Ishikawa (cell line): ENCODE measurements at regions not wholly inside any gene's neighbourhood (a gene's known extent, or its start where the extent isn't known, plus 50 kb on each side); places are given as distances from the start of the nearest gene placed in this dataset.

Experiments used
- CEBPB ChIP-seq: IDR thresholded peaks from 2 replicates; pipeline ENCODE4 v1.6.1; 2012
- CREB1 ChIP-seq: IDR thresholded peaks from 2 replicates; pipeline ENCODE4 v1.6.1; 2012; ENCODE audit warnings: low read depth
- EGR1 ChIP-seq: IDR thresholded peaks from 2 replicates; pipeline ENCODE4 v1.6.1; 2012
- EP300 ChIP-seq: IDR thresholded peaks from 2 replicates; pipeline ENCODE4 v1.6.1; 2012; ENCODE audit warnings: borderline replicate concordance
- FOXM1 ChIP-seq: IDR thresholded peaks from 2 replicates; pipeline ENCODE4 v1.6.1; 2012; ENCODE audit warnings: low read depth, borderline replicate concordance
- NFIC ChIP-seq: IDR thresholded peaks from 2 replicates; pipeline ENCODE4 v1.6.1; 2012
- RAD21 ChIP-seq: IDR thresholded peaks from 2 replicates; pipeline ENCODE4 v1.6.1; 2012; ENCODE audit warnings: low read depth
- TAF1 ChIP-seq: IDR thresholded peaks from 2 replicates; pipeline ENCODE4 v1.6.1; 2012; ENCODE audit warnings: low read depth, mild to moderate bottlenecking
- TCF12 ChIP-seq: IDR thresholded peaks from 2 replicates; pipeline ENCODE4 v1.6.1; 2012; ENCODE audit warnings: low read depth
- TEAD4 ChIP-seq: IDR thresholded peaks from 2 replicates; pipeline ENCODE4 v1.6.1; 2012
- YY1 ChIP-seq: IDR thresholded peaks from 2 replicates; pipeline ENCODE4 v1.6.1; 2012; ENCODE audit warnings: low read depth
- ZBTB7A ChIP-seq: IDR thresholded peaks from 2 replicates; pipeline ENCODE4 v1.6.1; 2012; ENCODE audit warnings: low read depth
- TF ChIP-seq, protein P1 (sequence below): IDR thresholded peaks from 2 replicates; pipeline ENCODE4 v1.6.1; 2012
- TF ChIP-seq, protein P2 (sequence below): IDR thresholded peaks from 2 replicates; pipeline ENCODE4 v1.6.1; 2012; ENCODE audit warnings: low read depth, mild to moderate bottlenecking
- TF ChIP-seq, protein P3 (sequence below): IDR thresholded peaks from 2 replicates; pipeline ENCODE4 v1.6.1; 2012

DNA sequence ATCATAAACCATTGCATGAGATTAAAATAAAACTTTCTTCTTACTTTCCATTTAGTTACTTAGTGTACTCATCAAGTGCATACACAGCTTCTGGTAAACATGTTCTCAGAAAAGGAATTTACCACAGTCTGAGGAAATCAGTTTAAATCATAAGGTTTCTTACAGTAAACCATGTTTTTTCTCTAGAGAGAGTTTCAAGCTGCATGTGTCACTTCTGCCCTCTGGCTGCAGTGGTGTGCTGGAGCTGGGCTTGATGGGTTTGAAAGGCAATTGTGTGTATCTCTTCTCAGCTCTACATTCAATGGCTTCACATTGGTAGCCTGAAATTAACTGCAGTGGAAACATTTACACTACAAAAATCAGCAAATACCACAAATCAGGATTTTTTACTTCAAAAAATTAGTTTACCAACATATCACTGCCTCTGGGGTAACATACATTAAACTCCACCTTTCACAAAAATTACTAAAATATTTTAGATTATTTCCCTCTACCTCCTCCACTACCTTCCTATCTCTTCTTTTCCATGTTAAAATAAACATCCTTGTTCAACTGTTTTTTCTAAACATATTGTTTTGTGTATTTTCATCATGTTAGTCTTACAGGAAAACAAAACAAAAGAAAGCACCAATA lies 414.3 kb downstream of the ANXA1 start:
- TF ChIP-seq RAD21 (peak; percentile 79), TCF12 (no peak), TAF1 (no peak), ZBTB7A (no peak), FOXM1 (no peak)
- TF ChIP-seq, protein P1, sequence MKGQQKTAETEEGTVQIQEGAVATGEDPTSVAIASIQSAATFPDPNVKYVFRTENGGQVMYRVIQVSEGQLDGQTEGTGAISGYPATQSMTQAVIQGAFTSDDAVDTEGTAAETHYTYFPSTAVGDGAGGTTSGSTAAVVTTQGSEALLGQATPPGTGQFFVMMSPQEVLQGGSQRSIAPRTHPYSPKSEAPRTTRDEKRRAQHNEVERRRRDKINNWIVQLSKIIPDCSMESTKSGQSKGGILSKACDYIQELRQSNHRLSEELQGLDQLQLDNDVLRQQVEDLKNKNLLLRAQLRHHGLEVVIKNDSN: no peak
- TF ChIP-seq, protein P2, sequence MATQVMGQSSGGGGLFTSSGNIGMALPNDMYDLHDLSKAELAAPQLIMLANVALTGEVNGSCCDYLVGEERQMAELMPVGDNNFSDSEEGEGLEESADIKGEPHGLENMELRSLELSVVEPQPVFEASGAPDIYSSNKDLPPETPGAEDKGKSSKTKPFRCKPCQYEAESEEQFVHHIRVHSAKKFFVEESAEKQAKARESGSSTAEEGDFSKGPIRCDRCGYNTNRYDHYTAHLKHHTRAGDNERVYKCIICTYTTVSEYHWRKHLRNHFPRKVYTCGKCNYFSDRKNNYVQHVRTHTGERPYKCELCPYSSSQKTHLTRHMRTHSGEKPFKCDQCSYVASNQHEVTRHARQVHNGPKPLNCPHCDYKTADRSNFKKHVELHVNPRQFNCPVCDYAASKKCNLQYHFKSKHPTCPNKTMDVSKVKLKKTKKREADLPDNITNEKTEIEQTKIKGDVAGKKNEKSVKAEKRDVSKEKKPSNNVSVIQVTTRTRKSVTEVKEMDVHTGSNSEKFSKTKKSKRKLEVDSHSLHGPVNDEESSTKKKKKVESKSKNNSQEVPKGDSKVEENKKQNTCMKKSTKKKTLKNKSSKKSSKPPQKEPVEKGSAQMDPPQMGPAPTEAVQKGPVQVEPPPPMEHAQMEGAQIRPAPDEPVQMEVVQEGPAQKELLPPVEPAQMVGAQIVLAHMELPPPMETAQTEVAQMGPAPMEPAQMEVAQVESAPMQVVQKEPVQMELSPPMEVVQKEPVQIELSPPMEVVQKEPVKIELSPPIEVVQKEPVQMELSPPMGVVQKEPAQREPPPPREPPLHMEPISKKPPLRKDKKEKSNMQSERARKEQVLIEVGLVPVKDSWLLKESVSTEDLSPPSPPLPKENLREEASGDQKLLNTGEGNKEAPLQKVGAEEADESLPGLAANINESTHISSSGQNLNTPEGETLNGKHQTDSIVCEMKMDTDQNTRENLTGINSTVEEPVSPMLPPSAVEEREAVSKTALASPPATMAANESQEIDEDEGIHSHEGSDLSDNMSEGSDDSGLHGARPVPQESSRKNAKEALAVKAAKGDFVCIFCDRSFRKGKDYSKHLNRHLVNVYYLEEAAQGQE: no peak

DNA sequence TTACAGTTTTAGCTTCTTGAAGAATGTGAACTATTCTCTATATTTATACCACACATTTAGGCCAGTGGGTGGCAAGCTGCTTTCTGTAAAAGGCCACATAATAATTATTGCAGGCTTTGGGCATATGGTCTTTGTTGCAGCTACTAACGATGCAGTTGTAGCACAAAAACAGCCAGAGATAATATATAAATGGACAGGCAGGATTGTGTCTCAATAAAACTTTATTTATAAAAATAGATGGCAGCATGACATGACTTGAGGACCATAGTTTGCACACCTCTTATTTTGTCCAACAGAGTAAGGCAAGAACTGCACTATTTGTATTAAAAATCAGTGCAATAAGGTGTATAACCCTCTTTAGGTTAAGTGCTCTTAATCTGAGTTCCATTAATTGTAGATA lies 415.0 kb downstream of the ANXA1 start:
- no peak for TF ChIP-seq YY1

DNA sequence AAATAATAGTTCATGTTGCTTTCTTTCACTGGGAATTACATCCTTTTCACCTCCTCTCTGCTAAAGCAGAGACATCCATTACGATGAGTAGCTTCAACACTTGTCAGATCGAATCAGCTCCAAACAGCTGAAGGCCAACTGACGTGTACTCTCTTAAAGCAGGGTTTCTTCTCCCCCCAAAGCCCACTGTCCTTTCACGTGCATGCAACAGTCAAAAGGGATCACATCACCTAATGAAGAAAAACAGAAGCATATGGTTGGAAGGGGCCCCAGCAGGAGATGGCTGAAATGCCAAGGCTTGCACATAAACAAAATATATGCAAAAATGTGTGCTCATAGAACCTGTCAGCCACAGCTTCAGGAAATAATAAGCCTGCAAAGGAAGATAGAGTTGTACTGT lies 421.6 kb downstream of the ANXA1 start:
- TF ChIP-seq, protein P1: no peak
- TF ChIP-seq CEBPB (no peak), EP300 (no peak), TCF12 (no peak), ZBTB7A (no peak), NFIC (no peak), EGR1 (no peak), RAD21 (no peak), TEAD4 (no peak), CREB1 (no peak), TAF1 (no peak), FOXM1 (no peak)
- TF ChIP-seq, protein P3, sequence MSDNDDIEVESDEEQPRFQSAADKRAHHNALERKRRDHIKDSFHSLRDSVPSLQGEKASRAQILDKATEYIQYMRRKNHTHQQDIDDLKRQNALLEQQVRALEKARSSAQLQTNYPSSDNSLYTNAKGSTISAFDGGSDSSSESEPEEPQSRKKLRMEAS: no peak

DNA sequence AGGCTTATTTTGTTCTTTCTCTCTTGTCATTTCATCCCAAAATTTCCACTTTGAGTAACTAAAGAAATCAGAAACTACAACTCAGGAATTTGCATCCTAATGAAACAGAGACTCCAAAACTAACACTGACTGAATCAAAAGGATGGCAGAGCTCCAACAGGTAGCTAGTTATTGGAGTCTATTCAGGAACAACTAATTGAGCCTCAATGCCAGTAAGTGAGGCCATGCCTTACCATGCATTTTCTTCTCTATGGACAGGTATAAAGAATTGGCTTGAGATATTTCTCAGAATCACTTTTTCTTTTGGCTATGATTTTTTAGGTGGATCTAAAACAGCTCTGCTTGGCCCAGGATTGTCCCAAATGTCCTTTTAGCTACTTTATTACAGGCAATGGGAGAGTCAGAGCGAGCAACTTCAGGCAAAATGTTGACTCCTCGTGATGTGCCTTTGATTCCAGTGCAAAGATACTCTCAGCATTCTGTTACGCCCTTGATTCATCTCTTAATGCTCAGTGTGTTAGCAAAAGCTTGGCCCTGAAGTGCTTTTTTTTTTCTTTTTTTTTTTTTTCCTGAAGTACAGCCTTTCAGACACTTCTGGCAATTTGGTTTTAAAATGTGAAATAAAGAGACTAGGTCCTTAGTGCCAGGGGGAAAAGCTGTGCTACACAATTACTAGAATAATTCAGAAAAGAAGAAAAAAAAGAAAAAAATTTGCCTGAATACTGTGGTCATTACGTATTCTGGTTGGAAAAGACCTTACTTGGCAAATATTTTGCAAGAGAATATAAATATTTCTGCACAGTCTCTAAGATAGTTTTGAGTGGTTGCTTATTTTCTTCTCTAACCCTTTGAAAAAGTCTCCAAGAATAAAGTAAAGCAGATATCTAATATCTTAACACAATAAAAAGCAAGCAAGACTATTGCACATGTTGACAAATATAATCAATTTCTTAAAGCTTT lies 423.7 kb downstream of the ANXA1 start:
- TF ChIP-seq FOXM1 (no peak), CREB1 (no peak), ZBTB7A (no peak), TCF12 (no peak), RAD21 (no peak), EGR1 (no peak), YY1 (no peak), TAF1 (no peak), EP300 (no peak), TEAD4 (no peak), CEBPB (no peak), NFIC (no peak)
- TF ChIP-seq, protein P2: no peak
- TF ChIP-seq, protein P3: no peak
- TF ChIP-seq, protein P1: no peak

DNA sequence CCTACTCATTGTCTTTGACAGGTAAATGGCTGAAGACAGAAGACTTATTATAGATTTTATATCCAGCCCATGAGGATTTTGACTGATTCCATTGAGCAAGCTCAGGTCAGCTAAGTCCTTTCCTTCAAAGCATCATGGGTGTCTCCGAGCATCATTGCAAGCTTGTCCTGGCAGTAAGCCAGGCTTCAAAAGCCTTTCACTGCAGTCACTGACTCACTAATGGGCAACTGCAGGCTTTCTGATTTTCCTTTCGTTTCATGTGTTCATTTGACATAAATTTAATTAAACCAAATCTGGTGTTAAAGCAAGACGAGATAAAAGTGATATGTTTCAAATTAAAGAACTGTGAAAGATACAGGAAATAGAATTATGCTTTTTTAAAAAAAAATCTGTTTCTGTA lies 426.2 kb downstream of the ANXA1 start:
- TF ChIP-seq, protein P1: no peak
- TF ChIP-seq, protein P2: no peak
- TF ChIP-seq, protein P3: no peak
- TF ChIP-seq EGR1 (no peak), CREB1 (no peak), EP300 (no peak), YY1 (no peak), TCF12 (no peak), RAD21 (no peak), TAF1 (no peak), CEBPB (no peak), ZBTB7A (no peak), FOXM1 (no peak), NFIC (no peak), TEAD4 (no peak)
